Spleen (tissue), 11 donors: ENCODE measurements at regions not wholly inside any gene's neighbourhood (a gene's known extent, or its start where the extent isn't known, plus 50 kb on each side); places are given as distances from the start of the nearest gene placed in this dataset.

Experiments used
- DNase-seq: peaks from one replicate; pipeline ENCODE4 v3.0.0-alpha.2; 2020
- H3K27ac ChIP-seq, 8 donors: fragments of 200-600 bp; sonication (generic) in 7 of 8; 1 replicate in 4 of 8; 2 replicates in 4 of 8; pipeline versions ENCODE4 v1.5.0 to v1.8.0; 2016 to 2021; ENCODE audit warnings: inconsistent platforms in 4 of 8, mild to moderate bottlenecking in 4 of 8, moderate library complexity in 1 of 8
- H3K27me3 ChIP-seq, 7 donors: fragments of 200-600 bp; sonication (generic) in 6 of 7; replicated peaks in 1 of 7; 1 replicate in 4 of 7; 2 replicates in 3 of 7; pipeline versions ENCODE4 v1.5.0 to v1.8.0; 2016 to 2021; ENCODE audit warnings: inconsistent platforms in 3 of 7, mild to moderate bottlenecking in 1 of 7
- H3K36me3 ChIP-seq, 6 donors: fragments of 200-600 bp; sonication (generic) in 5 of 6; 1 replicate in 4 of 6; 2 replicates in 2 of 6; pipeline versions ENCODE4 v1.5.0 to v1.8.0; 2016 to 2021; ENCODE audit warnings: inconsistent platforms in 2 of 6
- H3K4me1 ChIP-seq, 6 donors: fragments of 200-600 bp; sonication (generic) in 5 of 6; 1 replicate in 3 of 6; 2 replicates in 3 of 6; pipeline versions ENCODE4 v1.5.0 to v1.8.0; 2016 to 2021; ENCODE audit warnings: inconsistent platforms in 3 of 6
- H3K4me3 ChIP-seq, 8 donors: fragments of 200-600 bp; sonication (generic) in 7 of 8; 1 replicate in 4 of 8; 2 replicates in 4 of 8; pipeline versions ENCODE4 v1.5.0 to v1.8.0; 2016 to 2021; ENCODE audit warnings: inconsistent platforms in 4 of 8, mild to moderate bottlenecking in 4 of 8, moderate library complexity in 2 of 8
- H3K9me3 ChIP-seq, 8 donors: fragments of 200-600 bp; sonication (generic) in 7 of 8; 1 replicate in 4 of 8; 2 replicates in 4 of 8; pipeline versions ENCODE4 v1.5.0 to v1.8.0; 2016 to 2021; ENCODE audit warnings: inconsistent platforms in 4 of 8
- POLR2A ChIP-seq, 3 donors: fragments of 450-650 bp; IDR thresholded peaks; one replicate each; pipeline ENCODE4 v1.5.1; 2017; ENCODE audit warnings: antibody characterized with exemption in 3 of 3, mild to moderate bottlenecking in 1 of 3
- POLR2AphosphoS5 ChIP-seq, 3 donors: sonication (generic); formaldehyde crosslinking; IDR thresholded peaks; one replicate each; pipeline ENCODE4 v1.5.1; 2017; ENCODE audit warnings: antibody characterized with exemption in 3 of 3
- WGBS, 5 donors: extraction: QIAGEN DNeasy Blood & Tissue Kit in 3 of 5; methylation state at CpG; one replicate each; pipeline versions ENCODE4 v1.1.5 to v1.1.7; 2013 to 2018; 5-methylcytosine and 5-hydroxymethylcytosine counted together
- intact Hi-C: fragments of 100-400 bp; cut with DNase I; formaldehyde crosslinking; loops from one replicate; pipeline ENCODE4 v1.15.0; 2023; ENCODE audit warnings: low total_unique reads
- TF ChIP-seq, protein P1 (sequence below), 11 experiments: fragments of 200-600 bp in 7 of 11; fragments of 450-650 bp in 4 of 11; sonication (generic) in 4 of 11; IDR thresholded peaks in 8 of 11; conservative IDR thresholded peaks in 3 of 11; 1 replicate in 7 of 11; 2 replicates in 4 of 11; pipeline versions ENCODE4 v1.4.0 to v1.8.0; 2016 to 2021; ENCODE audit warnings: antibody characterized with exemption in 11 of 11, inconsistent platforms in 4 of 11, mild to moderate bottlenecking in 1 of 11
- donor health status: healthy with polysubstance abuse.
- donor health status: DM: no; HTN: no; CAD: no; lungs with moderate emphysema.
- donor health status: DM: no; HTN: no; CAD: no.
- donor health status: Bipolar disorder and iron deficiency.
- donor health status: healthy.
- donor health status: DM: no; HTN: no; CAD: no.
- donor health status: DM: yes; HTN: yes; CAD: no.

DNA sequence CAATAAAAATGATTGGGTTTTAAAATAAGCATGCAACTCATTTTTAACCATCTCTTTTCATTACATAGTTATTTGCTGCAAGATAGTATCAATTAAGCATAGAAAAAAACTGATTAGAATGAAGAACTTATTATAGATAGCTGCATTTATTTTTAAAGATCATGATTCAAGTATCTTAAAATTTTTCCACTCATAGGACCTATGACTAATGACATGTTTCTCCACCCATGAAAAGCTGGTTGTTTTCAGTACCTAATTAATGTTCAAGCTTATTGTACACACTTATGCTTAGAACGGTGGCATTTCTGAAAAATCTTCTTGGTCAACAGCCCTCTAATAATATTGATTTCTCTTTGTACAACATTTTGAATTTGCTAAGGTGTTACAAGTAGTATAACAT is 193.5 kb upstream of the PITX2 start:
- intact Hi-C loops = no loop called here
- Histone ChIP-seq H3K27ac (no peak overlapping the region), H3K4me3 (no peak overlapping the region), H3K27me3 (no peaks in the 10 kb centered on the region), H3K9me3 (no peaks in the 10 kb centered on the region), H3K36me3 (no peaks in the 10 kb centered on the region), H3K4me1 (no peaks in the 10 kb centered on the region)
- no peak for DNase-seq
- 69 to 86% (median 78%) methylated on average over 1 of the region's 1 CpG for WGBS, 5 donors
- TF ChIP-seq POLR2A (IDR thresholded peaks at IDR 0.05) = no peak
- TF ChIP-seq POLR2AphosphoS5 (IDR thresholded peaks at IDR 0.05) = no peak
- TF ChIP-seq, protein P1, sequence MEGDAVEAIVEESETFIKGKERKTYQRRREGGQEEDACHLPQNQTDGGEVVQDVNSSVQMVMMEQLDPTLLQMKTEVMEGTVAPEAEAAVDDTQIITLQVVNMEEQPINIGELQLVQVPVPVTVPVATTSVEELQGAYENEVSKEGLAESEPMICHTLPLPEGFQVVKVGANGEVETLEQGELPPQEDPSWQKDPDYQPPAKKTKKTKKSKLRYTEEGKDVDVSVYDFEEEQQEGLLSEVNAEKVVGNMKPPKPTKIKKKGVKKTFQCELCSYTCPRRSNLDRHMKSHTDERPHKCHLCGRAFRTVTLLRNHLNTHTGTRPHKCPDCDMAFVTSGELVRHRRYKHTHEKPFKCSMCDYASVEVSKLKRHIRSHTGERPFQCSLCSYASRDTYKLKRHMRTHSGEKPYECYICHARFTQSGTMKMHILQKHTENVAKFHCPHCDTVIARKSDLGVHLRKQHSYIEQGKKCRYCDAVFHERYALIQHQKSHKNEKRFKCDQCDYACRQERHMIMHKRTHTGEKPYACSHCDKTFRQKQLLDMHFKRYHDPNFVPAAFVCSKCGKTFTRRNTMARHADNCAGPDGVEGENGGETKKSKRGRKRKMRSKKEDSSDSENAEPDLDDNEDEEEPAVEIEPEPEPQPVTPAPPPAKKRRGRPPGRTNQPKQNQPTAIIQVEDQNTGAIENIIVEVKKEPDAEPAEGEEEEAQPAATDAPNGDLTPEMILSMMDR (IDR thresholded peaks at IDR 0.05 in 8 of 11, conservative IDR thresholded peaks at IDR 0.05 in 3 of 11) = no peak

DNA sequence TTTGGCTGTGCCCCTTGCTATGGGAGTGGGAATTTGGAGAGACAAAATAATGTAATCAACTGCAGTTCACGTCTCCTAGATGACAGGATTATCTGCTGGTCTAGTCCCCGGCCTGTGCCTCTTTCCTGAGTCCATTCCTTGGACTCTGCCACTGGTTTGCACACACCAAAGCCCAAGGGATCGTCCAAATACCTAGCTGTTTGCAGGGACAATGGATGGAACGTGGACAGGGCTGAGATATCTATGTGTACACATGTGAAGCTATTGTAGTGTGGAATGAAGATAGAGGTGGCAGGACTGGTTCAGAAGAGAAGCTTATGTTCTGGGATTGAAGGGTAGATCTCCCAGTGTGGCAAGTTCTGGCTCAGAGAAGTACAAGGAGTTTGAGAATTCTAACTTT is 198.3 kb upstream of the PITX2 start:
- WGBS, 5 donors = 46 to 64% (median 57%) methylated on average over 4 of the region's 4 CpGs
- intact Hi-C loops = no loop called here

DNA sequence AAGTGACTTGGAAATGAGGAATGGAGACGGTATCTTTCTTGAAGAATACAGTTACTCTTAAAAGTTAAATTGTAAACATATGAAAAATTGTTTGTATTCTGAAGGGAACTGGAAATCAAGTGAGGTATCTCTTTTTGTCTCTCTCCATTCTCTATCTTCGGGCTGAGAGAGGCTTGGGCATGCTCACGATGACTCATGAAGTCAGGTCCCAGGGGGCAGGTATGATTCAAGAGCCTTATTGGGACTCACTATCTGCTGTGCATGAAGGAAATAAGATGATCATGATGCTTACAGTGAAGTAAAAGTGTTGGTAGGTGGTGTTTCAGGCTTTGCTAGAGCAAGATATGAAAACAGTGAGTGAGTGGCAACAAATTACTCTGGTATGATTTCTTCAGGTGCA is 200.4 kb upstream of the PITX2 start:
- 78 to 95% (median 81%) methylated on average over 3 of the region's 3 CpGs for WGBS, 5 donors
- DNase-seq = no peak
- no peak overlapping the region for H3K27ac ChIP-seq
- H3K36me3 ChIP-seq = no peaks in the 10 kb centered on the region
- H3K4me1 ChIP-seq = no peaks in the 10 kb centered on the region
- TF ChIP-seq POLR2AphosphoS5 (IDR thresholded peaks at IDR 0.05) = no peak
- TF ChIP-seq POLR2A (IDR thresholded peaks at IDR 0.05) = no peak
- TF ChIP-seq, protein P1 (IDR thresholded peaks at IDR 0.05 in 8 of 11, conservative IDR thresholded peaks at IDR 0.05 in 3 of 11) = no peak
- intact Hi-C loops = no loop called here
- no peak overlapping the region for H3K4me3 ChIP-seq
- H3K9me3 ChIP-seq = no peaks in the 10 kb centered on the region
- H3K27me3 ChIP-seq = no peaks in the 10 kb centered on the region

More for the DNA sequence above, 198.3 kb upstream of the PITX2 start:
- H3K27ac ChIP-seq = no peak overlapping the region
- H3K36me3 ChIP-seq = no peaks in the 10 kb centered on the region
- TF ChIP-seq POLR2AphosphoS5 (IDR thresholded peaks at IDR 0.05) (no peak), POLR2A (IDR thresholded peaks at IDR 0.05) (no peak)
- TF ChIP-seq, protein P1 (IDR thresholded peaks at IDR 0.05 in 8 of 11, conservative IDR thresholded peaks at IDR 0.05 in 3 of 11) = no peak
- H3K27me3 ChIP-seq = no peaks in the 10 kb centered on the region
- H3K9me3 ChIP-seq = no peaks in the 10 kb centered on the region
- H3K4me3 ChIP-seq = no peak overlapping the region
- H3K4me1 ChIP-seq = no peaks in the 10 kb centered on the region
- no peak for DNase-seq

DNA sequence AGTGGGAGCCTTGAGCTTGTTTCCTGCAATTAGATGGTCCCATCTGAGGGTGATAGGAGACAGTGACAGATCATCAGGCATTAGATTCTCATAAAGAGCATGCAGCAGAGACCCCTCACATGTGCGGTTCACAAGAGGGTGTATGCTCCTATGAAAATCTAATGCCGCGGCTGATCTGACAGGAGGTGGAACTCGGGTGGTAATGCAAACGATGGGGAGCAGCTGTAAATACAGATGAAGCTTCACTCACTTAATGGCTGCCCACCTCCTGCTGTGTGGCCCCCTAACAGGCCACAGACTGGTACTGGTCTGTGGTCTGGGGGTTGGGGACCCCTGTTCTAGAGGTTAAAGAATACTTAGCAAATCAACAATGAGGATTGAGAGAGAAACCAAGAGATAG is 201.5 kb upstream of the PITX2 start:
- no peaks in the 10 kb centered on the region for H3K36me3 ChIP-seq
- intact Hi-C loops = no loop called here
- H3K4me3 ChIP-seq = no peak overlapping the region
- H3K27ac ChIP-seq = no peak overlapping the region
- no peaks in the 10 kb centered on the region for H3K4me1 ChIP-seq
- no peak for DNase-seq
- H3K27me3 ChIP-seq = no peaks in the 10 kb centered on the region
- H3K9me3 ChIP-seq = peaks cover 0 to 4% (median 0%) of the 10 kb centered on the region in 8 donors
- TF ChIP-seq POLR2AphosphoS5 (IDR thresholded peaks at IDR 0.05) = no peak
- no peak for TF ChIP-seq POLR2A (IDR thresholded peaks at IDR 0.05)
- TF ChIP-seq, protein P1 (IDR thresholded peaks at IDR 0.05 in 8 of 11, conservative IDR thresholded peaks at IDR 0.05 in 3 of 11) = no peak
- 84 to 95% (median 88%) methylated on average over 5 of the region's 5 CpGs for WGBS, 5 donors
